ENCODE measurements at regions not wholly inside any gene's neighbourhood (a gene's known extent, or its start where the extent isn't known, plus 50 kb on each side); places are given as distances from the start of the nearest gene placed in this dataset.
A peak's percentile ranks its signal among the peaks of the same experiment; 100 is the strongest.
"Not testable (repeated sequence)": the region's sequence is repeated elsewhere in the genome, so short reads cannot be mapped to it uniquely, and the experiment has no call there.

DNA sequence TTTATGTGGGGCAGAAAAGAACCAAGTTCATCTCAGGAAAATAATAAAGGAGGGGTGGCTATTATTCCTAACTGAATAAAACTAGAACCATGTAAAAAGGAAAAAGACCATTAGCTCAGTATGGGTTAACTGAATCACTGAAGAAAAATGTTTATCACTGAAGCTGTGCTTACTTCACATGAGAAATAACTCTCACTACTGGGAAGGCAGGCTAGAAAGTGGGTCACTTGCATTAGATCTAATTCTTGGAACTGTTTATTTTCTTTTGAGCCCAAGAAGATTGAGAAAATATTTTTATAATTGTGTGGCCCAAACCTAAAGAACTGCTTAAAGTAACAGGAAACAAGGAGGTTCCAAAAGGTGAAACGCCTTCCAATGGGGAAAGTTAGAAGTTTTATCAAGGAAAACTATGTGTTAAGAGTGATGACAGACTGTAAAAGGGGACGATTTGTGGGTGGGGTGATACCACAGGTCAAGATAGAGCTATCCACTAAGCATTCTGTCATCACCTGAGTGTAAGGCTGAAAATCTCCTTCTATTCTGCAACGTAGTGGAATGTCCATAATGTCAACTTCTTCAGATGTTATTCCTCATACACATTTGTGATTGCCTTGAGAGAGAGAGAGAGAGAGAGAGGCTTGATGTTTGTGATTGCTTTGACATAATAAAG lies 1083.5 kb downstream of the PCDH7 start:
- DNase-seq, result no peak

DNA sequence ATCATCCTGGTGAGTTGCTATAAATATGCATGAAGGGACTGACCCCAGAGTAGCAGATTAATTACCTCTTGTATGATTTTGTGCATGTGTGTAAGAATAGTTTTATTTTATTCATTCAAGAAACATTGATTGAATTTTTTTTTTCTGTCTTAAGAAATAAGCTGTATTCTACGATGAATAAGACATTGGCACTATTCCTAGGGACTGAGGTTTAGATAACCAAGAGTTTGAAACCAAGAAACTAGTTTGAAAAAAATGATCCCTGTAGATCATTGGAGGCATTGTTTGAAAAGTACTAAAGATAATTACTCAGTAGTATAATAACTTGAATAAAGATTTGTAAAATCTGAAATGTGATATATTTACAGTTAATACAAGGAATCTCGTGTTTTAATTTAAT lies 1086.9 kb downstream of the PCDH7 start:
- DNase-seq, result no peak

DNA sequence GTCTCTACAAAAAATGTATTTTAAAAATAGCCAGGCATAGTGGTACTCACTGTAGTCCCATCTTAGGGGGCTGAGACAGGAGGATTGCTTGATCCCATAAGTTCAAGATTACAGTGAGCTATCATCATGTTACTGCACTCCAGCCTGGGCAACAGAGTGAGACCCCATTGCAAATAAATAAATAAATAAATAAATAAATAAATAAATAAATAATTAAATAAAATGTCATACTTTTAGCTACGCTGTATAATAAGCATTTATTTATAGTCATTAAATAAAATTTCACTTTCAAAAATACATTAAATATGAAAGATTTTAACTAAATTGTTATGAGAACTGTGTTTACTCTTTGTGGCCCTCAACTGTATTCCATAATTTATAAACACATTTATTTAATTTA lies 1124.2 kb downstream of the PCDH7 start:
- DNase-seq, result no peak

DNA sequence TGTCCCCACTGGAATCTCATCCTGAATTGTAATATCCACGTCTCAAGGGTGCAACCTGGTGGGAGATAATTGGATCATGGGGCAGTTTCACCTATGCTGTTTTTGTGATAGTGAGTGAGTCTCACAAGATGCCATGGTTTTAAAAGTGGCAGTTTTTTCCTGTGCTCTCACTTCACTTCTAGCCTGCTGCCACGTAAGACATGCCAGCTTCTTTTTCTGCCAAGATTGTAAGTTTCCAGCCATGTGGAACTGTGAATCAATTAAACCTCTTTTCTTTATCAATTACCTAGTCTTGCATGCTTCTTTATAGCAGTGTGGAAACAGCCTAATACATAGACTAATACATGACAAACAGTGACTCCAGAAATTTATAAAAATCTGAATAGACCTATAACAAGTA lies 1131.8 kb downstream of the PCDH7 start:
- no peak for DNase-seq

DNA sequence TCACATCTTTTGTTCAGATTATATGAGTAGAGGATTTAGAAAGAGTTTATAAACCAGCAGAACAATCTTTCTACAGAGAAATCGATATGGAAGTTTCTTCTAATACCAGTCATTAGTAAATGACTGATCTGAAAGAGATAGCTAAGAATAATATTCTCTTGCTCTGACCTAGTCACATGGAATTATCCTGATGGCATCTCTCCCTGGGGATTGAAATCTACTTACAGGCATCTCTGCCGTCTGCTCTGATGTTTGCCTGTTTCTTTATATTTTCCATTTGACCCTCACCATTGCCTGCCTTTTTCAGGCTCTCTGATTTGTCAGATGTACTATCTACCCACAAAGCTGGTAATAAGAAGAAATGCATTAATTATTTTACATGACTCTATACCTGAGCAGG lies 1157.3 kb downstream of the PCDH7 start:
- no peak for DNase-seq

DNA sequence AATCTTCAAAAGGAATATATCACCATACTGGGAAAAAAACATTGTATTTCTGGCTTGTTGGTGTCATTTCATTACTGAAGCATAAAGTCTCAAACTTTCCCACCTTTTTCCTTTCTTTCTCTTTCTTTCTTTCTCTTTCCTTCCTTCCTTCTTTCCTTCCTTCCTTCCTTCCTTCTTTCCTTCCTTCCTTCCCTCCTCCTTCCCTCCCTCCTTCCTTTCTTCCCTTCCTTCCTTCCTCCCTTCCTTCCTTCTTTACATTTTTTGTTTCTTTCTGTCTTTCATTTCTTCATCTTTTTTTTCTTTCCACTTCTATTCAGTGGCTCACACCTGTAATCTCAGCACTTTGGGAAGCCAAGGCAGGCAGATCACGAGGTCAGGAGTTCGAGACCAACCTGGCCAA lies 1160.7 kb downstream of the PCDH7 start:
- not testable (repeated sequence) for DNase-seq

DNA sequence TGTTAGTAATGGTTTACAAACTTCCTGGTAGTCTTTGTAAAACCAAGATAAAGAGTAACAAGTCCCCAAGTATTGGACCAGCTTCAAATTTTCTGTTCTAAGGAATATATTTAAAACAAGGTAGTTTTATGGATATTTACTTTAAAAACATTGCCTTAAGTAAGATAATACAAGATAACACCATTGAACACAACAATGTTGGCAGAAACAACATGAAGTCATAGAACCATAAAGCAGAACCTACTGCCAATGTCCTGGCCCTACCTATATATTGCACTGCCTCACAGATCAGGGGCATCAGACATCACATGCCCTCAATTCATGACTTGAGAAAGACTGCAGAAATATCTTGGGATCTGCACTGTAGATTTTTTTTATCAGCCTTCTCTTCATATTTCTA lies 1176.2 kb downstream of the PCDH7 start:
- DNase-seq, result no peak

DNA sequence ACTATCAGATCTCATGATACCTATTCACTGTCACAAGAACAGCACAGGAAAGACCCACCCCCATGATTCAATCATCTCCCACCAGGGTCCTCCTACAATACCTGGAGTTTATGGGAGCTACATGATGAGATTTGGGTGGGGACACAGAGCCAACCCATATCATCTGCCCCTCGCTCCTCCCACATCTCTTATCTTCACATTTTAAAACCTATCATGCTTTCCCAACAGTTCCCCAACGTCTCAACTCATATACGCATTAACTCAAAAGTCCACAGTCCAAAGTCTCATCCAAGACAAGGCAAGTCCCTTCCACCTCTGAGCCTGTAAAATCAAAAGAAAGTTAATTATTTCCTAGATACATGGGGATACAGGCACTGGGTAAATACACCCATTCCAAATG lies 1185.2 kb downstream of the PCDH7 start:
- DNase-seq, result no peak

DNA sequence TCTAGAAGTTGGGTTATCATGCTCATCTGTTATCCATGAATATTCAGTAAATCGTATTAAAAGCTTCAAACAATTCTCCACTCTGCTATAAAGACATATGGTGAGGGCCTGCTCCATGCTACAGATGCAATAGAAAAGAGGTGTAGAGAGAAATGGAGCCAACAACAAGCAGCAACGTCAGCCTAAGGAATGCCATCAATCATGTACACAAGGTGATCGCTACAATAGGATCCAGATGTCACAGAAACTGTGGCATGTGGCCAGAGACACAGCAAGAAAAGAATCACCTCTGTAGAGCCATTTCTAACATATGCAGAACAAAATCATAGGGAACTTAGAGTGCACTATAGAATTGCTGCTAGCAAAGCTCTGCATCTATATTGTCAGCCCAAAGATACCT lies 1188.1 kb downstream of the PCDH7 start:
- DNase-seq, result no peak

DNA sequence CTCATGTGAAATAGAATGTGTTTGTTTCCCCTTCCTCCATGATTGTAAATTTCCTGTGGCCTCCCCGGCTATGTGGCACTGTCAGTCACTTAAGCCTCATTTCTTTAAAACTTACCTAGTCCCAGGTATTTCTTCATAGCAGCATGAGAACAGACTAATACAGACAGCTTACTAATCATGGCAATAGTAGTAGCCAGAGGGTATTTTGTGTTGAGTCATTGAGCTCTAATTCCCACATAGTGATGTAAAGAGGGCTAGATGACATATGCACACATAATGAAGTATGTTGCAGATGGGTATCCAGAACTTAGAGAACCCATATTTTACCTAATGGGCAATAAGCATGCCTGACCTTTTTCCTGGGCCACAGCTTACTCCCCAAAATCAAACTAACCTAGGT lies 1197.2 kb downstream of the PCDH7 start:
- no peak for DNase-seq

DNA sequence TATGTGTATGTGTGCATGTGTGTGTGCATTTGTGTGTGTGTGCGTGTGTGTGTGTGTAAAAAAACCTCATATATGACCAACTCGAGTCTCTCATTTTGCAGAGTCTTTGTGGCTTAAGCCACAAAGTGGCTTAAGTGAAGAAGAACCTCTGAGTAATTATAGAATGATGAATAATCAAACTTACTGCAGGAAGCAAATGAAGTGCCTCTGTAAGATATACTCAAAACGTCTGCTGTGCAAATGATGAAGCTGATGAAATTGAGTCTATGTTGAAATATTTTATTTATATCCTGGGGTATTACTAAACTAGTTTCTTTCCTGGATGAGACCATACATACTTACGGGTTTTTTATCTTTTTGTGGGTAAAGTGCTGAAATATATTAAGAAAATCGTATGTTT lies 1198.7 kb downstream of the PCDH7 start:
- DNase-seq, result no peak

DNA sequence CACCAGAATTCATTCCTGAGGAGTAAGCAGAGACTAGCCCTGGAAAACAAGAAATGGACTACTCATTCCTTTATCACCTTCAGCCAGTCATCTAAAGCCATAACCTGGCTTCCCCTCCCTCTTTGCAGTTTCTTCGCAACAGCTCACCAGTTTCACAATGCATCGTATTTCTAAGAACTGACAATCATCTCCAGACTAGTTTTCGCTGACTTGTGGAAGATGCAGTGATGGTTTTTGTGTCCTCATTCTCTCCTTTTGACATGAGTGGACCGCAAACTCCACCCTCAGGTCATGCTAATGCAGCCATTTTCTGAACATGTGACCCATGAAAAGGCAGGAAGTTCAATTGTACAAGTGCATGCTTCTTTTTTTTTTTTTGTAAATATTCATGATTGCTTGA lies 1203.5 kb downstream of the PCDH7 start:
- peak in 1 of 5 donors; percentile 33 for DNase-seq

DNA sequence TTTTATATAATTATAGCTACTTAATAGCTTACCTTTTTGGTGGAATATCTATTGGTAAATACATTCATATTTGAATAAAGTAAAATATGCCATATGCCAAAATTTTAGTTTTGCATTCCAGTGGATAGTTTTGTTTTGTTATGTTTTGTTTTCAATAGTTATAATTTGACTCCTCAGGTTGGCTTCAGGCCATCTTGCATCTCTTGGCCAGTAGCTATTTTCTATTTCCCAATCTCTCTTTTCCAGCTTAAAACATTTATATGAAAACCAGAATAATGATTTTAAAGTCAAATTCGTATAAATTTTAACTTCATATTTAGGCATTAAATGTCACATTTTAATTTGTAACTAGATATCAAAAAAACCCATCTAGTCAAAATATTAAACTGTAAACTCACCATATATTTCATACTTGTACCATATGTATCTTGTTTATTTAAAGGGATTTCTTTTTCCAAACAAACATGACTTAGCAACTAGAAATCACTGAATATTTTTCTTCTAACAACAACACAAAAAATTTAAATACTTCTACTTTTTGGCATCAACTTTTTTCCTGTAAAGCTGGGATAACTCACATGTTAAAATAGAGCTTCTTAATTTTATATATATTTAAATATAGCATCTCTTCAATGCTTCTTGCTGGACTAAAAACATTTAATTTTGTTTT lies 1209.6 kb downstream of the PCDH7 start:
- no peak for DNase-seq

DNA sequence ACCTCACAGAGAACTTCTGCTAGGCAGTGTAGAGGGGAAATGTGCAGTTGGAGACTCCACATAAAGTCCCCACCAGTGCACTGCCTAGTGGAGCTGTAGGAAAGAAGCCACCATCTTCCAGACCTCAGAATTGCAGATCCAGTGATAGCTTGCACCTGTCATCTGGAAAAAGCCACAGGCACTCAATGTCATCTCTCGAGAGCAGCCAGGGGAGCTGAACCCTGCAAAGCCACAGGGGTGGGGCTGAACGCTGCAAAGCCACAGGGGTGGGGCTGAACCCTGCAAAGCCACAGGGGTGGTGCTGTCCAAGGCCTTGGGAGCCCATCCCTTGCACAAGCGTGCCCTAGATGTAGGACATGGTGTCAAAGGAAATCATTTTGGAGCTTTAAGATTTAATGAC lies 1226.3 kb downstream of the PCDH7 start:
- DNase-seq, result no peak

DNA sequence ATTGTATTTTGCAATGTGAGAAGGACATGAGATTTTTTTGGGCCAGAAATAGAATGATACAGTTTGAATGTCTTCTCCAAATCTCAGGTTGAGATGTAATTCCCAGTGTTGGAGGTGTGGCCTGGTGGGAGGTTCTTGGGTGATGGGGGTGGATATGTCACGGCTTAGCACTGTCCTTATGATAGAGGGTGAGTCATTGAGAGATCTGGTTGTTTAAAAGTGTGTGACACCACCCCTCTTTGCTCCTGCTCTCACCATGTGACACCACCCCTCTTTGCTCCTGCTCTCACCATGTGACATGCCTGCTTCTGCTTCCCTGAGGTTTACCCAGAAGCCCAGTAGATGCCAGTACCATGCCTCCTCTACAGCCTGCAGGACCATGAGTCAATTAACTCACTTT lies 1226.9 kb downstream of the PCDH7 start:
- DNase-seq, result no peak

DNA sequence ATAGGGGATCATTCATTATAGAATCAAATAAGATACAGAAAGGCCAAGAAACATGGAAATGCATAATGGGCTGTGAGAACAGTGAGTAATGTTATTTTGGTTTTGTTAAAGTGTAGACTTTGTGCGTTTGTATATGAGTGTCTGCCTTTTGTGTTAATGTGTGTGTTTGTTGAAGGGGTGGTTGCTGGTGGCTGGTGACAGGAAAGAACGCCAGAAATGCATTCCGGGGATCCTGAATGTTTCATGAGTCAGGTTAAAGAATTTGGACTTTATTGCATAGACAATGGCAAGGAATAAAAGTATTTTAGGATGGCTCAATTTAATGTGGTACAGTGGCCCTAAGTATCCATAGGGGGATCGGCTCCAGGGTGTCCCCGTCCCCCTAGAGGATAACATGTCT lies 1228.9 kb downstream of the PCDH7 start:
- DNase-seq, result no peak

DNA sequence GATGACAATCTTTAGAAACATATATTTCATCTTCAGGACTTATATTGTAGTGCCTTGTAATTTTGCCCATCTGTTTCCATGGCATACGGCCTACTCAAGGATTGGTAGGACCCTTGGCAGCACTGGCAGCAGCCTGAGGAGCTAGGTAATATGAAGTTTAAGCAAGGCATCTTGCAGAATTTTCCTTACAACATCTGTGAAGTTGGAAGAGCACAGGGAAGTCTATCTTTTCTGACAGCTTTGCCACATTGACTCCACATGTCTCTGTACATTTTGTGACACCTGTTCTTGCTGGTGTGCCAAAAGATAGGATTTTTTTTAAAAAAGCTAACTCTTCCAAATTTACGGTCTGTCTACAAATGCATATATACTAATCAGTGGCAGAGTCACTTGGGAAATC lies 1235.2 kb downstream of the PCDH7 start:
- no peak for DNase-seq

DNA sequence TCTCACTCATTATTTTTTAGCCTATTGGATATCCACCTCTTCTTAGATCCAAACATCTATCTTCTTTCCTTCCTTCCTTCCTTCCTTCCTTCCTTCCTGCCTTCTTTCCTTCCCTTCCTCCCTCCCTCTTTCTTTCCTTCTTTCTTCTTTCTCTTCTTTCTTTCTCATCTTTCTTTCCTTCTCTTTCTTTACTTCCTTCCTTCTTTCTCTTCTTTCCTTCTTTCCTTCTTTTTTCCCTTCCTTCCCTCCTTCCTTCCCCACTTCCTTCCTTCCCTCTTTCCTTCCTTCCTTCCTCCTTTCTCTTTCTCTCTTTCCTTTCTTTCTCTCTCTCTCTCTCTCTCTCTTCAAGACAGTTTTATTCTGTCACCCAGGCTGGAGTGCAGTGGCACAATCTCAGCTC lies 1239.8 kb downstream of the PCDH7 start:
- no peak for DNase-seq

DNA sequence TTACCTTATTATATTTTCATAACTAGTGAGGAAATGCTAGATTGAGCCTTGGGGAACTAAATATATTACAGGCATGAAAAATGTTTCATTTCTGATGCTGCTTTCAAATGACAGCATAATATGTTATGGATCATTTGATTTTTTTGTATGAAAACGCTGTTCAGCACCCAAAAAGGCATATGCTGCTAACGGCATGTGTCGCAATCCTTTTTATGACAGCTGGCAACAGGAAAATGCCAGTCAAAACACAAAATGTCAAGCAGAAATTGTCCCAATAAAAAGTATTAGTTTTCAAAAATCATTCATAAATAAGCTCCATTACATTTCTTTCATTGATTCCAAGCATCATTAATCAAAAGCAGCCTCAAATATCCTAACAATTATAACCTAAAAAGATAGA lies 1244.5 kb downstream of the PCDH7 start:
- DNase-seq, result no peak

DNA sequence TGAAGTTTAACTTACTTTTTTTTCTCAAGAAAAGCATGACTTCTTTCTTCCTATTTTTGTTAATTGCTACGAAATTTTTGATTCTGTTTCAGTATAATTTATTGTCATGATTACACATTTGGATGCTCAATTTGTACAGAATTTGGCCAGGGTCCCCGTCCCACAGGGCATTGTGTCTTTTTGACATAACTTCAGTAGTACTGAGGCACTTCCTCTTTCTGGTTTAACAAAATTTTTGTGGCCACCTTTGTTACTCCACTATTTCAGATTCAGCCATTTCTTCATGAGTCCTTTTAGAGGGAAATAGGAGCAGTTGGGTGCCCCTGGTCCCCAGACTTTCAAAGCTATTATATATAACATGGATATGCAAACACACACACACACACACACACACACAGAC lies 1248.7 kb downstream of the PCDH7 start:
- DNase-seq, result no peak

DNA sequence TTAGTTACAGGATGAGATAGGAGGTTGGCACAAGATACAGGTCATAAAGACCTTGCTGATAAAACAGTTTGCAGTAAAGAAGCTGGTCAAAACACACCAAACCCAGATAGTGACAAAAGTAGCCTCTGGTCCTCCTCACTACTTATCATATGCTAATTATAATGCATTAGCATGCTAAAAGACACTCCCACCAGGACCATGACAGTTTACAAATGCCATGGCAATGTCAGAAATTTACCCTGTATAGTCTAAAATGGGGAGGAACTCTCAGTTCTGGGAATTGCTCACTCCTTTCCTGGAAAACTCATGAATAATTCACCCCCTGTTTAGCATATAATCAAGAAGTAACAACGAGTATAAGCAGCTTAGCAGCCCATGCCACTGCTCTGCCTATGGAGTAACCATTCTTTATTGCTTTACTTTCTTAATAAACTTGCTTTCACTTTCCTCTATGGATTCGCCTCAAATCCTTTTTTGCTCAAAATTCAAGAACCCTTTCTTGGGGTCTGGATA lies 1254.4 kb downstream of the PCDH7 start:
- no peak for DNase-seq

DNA sequence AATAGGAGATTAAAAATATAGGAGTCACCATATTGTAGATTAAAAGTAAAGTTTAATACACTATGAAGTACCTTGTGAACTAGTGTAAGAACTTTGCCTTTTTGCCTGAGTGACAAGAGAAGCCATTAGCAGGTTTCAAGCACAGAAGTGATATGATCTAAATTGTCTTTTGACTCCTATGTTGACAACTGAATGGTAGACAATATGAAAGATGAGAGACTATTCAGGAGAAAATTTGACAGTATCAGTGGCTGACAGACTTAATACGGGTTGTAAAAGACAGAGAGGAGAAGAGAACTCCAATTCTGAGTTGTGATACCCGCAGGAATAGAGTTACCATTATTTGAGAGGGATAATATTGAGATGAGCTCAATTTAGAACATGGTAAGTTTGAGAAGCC lies 1259.8 kb downstream of the PCDH7 start:
- DNase-seq, result no peak

DNA sequence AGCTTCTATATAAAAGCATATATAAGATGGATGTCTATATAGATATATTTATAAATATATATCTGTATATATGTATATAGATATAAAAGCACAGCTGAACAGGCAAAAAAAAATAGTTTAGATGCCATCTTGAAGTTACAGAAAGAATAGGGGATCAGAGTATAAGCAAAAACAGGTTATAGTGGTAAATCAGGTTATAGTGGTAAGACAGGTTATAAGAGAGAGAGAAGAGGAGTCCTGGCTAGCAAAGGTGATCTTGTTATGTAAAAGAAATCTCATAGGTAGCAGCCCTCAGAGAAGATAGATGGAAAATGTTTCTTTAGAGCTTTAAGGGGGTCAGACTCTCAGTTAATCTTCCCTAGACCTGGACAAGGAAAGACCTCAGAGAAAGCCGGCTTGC lies 1263.1 kb downstream of the PCDH7 start:
- no peak for DNase-seq

DNA sequence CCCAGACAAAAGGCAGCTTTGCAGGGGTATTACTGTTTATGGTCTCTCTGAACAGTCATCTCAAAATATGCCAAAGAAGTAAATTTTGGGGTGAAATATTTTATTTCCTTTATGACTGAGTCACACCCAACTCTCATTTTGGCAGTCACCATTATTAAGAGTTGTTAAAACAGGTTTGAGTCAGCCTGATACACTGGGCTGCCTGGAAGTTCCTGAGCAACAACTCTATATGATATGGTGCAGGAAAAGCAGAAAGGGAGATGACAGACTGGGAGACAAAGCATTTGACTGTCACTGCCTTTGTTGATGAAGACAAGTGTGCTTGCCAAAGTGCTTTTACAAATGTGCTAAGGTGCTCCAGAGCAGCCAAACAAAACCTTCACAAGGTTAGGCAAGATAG lies 1263.5 kb downstream of the PCDH7 start:
- DNase-seq, result no peak

DNA sequence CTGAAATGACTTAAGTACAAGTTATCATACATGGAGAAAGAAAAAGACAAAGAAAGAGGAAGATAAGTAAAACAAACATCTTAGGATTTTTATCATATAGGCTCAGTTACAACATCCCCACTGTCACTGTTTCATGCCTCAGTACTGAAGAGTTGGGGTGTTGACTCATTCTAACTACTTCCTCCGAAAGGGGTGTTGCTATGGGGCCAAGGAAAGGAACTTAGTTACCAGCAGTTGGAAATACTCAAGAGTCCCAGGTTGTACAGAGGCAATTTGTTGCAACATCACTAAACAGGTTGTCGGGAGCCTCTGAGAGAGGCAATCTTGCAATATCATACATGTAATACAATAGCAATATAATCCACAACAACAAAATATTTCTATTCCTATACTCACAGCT lies 1264.7 kb downstream of the PCDH7 start:
- no peak for DNase-seq
